ENCODE measurements at regions not wholly inside any gene's neighbourhood (a gene's known extent, or its start where the extent isn't known, plus 50 kb on each side); places are given as distances from the start of the nearest gene placed in this dataset.
"Not testable (repeated sequence)": the region's sequence is repeated elsewhere in the genome, so short reads cannot be mapped to it uniquely, and the experiment has no call there.

GRCh38 chrX:131830400-131831184 is 192.5 kb upstream of the STK26 start:
- peak; percentile 79 for DNase-seq (ENCODE audit: low read depth)

GRCh38 chrX:131831185-131831520 is 191.9 kb upstream of the STK26 start:
- DNase-seq (ENCODE audit: low read depth): no peak

GRCh38 chrX:131836161-131836560 is 186.9 kb upstream of the STK26 start:
- no peak for DNase-seq (ENCODE audit: low read depth)

- no peak for DNase-seq (ENCODE audit: low read depth)
These were observed 185.8 kb upstream of the STK26 start for GRCh38 chrX:131837325-131837724.

- DNase-seq (ENCODE audit: low read depth): no peak
These were observed 182.2 kb upstream of the STK26 start for GRCh38 chrX:131840799-131841495.

- no peak for DNase-seq (ENCODE audit: low read depth)
These were observed 181.3 kb upstream of the STK26 start for GRCh38 chrX:131841496-131842437.

- DNase-seq (ENCODE audit: low read depth): no peak
These were observed 179.1 kb upstream of the STK26 start for GRCh38 chrX:131843987-131844386.

- no peak for DNase-seq (ENCODE audit: low read depth)
These were observed 177.9 kb upstream of the STK26 start for GRCh38 chrX:131845201-131845600.

GRCh38 chrX:131845771-131846170 is 177.3 kb upstream of the STK26 start:
- no peak for DNase-seq (ENCODE audit: low read depth)

GRCh38 chrX:131850964-131851363 is 172.1 kb upstream of the STK26 start:
- peak; percentile 44 for DNase-seq (ENCODE audit: low read depth)

- no peak for DNase-seq (ENCODE audit: low read depth)
These were observed 169.7 kb upstream of the STK26 start for GRCh38 chrX:131853440-131853839.

GRCh38 chrX:131854581-131854980 is 168.5 kb upstream of the STK26 start:
- no peak for DNase-seq (ENCODE audit: low read depth)

- no peak for DNase-seq (ENCODE audit: low read depth)
These were observed 161.9 kb upstream of the STK26 start for GRCh38 chrX:131861088-131861787.

- DNase-seq (ENCODE audit: low read depth): no peak
These were observed 160.8 kb upstream of the STK26 start for GRCh38 chrX:131862321-131862720.

- DNase-seq (ENCODE audit: low read depth): no peak
These were observed 153.9 kb upstream of the STK26 start for GRCh38 chrX:131869182-131869581.

- no peak for DNase-seq (ENCODE audit: low read depth)
These were observed 148.8 kb upstream of the STK26 start for GRCh38 chrX:131874300-131874699.

- not testable (repeated sequence) for DNase-seq (ENCODE audit: low read depth)
These were observed 147.3 kb upstream of the STK26 start for GRCh38 chrX:131875827-131876226.

- DNase-seq (ENCODE audit: low read depth): no peak
These were observed 141.9 kb upstream of the STK26 start for GRCh38 chrX:131881194-131881593.

- DNase-seq (ENCODE audit: low read depth): not testable (repeated sequence)
These were observed 138.1 kb upstream of the STK26 start for GRCh38 chrX:131885042-131885441.

- not testable (repeated sequence) for DNase-seq (ENCODE audit: low read depth)
These were observed 129.2 kb upstream of the STK26 start for GRCh38 chrX:131893857-131894256.

- no peak for DNase-seq (ENCODE audit: low read depth)
These were observed 128.1 kb upstream of the STK26 start for GRCh38 chrX:131894995-131895394.

- DNase-seq (ENCODE audit: low read depth): no peak
These were observed 127.3 kb upstream of the STK26 start for GRCh38 chrX:131895807-131896206.
